ENCODE measurements at regions not wholly inside any gene's neighbourhood (a gene's known extent, or its start where the extent isn't known, plus 50 kb on each side); places are given as distances from the start of the nearest gene placed in this dataset.
"Not testable (repeated sequence)": the region's sequence is repeated elsewhere in the genome, so short reads cannot be mapped to it uniquely, and the experiment has no call there.

- no peak for DNase-seq (ENCODE audit: extremely low spot score, unreplicated experiment)
- no peaks in the 10 kb centered on the region for H3K4me1 Mint-ChIP-seq (ENCODE audit: unreplicated experiment)
- no peaks in the 10 kb centered on the region for H3K9me3 Mint-ChIP-seq
- no peaks in the 10 kb centered on the region for H3K27me3 Mint-ChIP-seq
- no peak overlapping the region for H3K4me3 Mint-ChIP-seq
- TF ChIP-seq CTCF (conservative IDR thresholded peaks at IDR 0.05) = no peak
- H3K27ac Mint-ChIP-seq = no peak overlapping the region
- H3K36me3 Mint-ChIP-seq = no peaks in the 10 kb centered on the region
Measured at GRCh38 chr5:88060194-88060593, 208.5 kb downstream of the TMEM161B start.

- no peak for DNase-seq (ENCODE audit: extremely low spot score, unreplicated experiment)
- Mint-ChIP-seq H3K4me3 (no peak overlapping the region), H3K9me3 (no peaks in the 10 kb centered on the region), H3K27ac (no peak overlapping the region), H3K4me1 (ENCODE audit: unreplicated experiment) (no peaks in the 10 kb centered on the region), H3K27me3 (no peaks in the 10 kb centered on the region), H3K36me3 (no peaks in the 10 kb centered on the region)
- no peak for TF ChIP-seq CTCF (conservative IDR thresholded peaks at IDR 0.05)
Measured at GRCh38 chr5:88058625-88059024, 210.0 kb downstream of the TMEM161B start.

- not testable (repeated sequence) for H3K27me3 Mint-ChIP-seq; H3K4me1 Mint-ChIP-seq (ENCODE audit: unreplicated experiment)
- peak overlapping the region; percentile 70 for H3K4me3 Mint-ChIP-seq
Measured at GRCh38 chr5:88052468-88052867, 216.2 kb downstream of the TMEM161B start.

GRCh38 chr5:88051148-88051547, 217.5 kb downstream of the TMEM161B start:
- Mint-ChIP-seq H3K9me3 (no peaks in the 10 kb centered on the region), H3K4me3 (no peak overlapping the region), H3K27ac (no peak overlapping the region), H3K36me3 (no peaks in the 10 kb centered on the region), H3K4me1 (ENCODE audit: unreplicated experiment) (no peaks in the 10 kb centered on the region), H3K27me3 (no peaks in the 10 kb centered on the region)
- DNase-seq (ENCODE audit: extremely low spot score, unreplicated experiment) = no peak
- TF ChIP-seq CTCF (conservative IDR thresholded peaks at IDR 0.05) = no peak

More at GRCh38 chr5:88052468-88052867, 216.2 kb downstream of the TMEM161B start:
- H3K27ac Mint-ChIP-seq; DNase-seq (ENCODE audit: extremely low spot score, unreplicated experiment); H3K9me3 Mint-ChIP-seq; H3K36me3 Mint-ChIP-seq: not testable (repeated sequence)

- DNase-seq (ENCODE audit: extremely low spot score, unreplicated experiment) = no peak
- H3K27me3 Mint-ChIP-seq = no peaks in the 10 kb centered on the region
- no peaks in the 10 kb centered on the region for H3K4me1 Mint-ChIP-seq (ENCODE audit: unreplicated experiment)
- no peaks in the 10 kb centered on the region for H3K36me3 Mint-ChIP-seq
- no peaks in the 10 kb centered on the region for H3K9me3 Mint-ChIP-seq
- no peak overlapping the region for H3K27ac Mint-ChIP-seq
- TF ChIP-seq CTCF (conservative IDR thresholded peaks at IDR 0.05) = no peak
- H3K4me3 Mint-ChIP-seq = no peak overlapping the region
Measured at GRCh38 chr5:88049737-88050136, 218.9 kb downstream of the TMEM161B start.

- H3K4me3 Mint-ChIP-seq = no peak overlapping the region
- H3K36me3 Mint-ChIP-seq = no peaks in the 10 kb centered on the region
- H3K27ac Mint-ChIP-seq = no peak overlapping the region
- no peaks in the 10 kb centered on the region for H3K9me3 Mint-ChIP-seq
- no peak for TF ChIP-seq CTCF (conservative IDR thresholded peaks at IDR 0.05)
- H3K27me3 Mint-ChIP-seq = no peaks in the 10 kb centered on the region
- DNase-seq (ENCODE audit: extremely low spot score, unreplicated experiment) = no peak
- H3K4me1 Mint-ChIP-seq (ENCODE audit: unreplicated experiment) = no peaks in the 10 kb centered on the region
Measured at GRCh38 chr5:88049156-88049555, 219.5 kb downstream of the TMEM161B start.

Measured in type B pancreatic cell (in vitro differentiated cells).